SK-N-SH (cell line): ENCODE measurements at regions not wholly inside any gene's neighbourhood (a gene's known extent, or its start where the extent isn't known, plus 50 kb on each side); places are given as distances from the start of the nearest gene placed in this dataset.

Experiments
- CTCF ChIA-PET: fragments of 300-600, 350-600 bp; formaldehyde crosslinking; extraction: SDS; loops from one replicate; lab custom pipeline; 2021; lab: Yijun Ruan, JAX
- POLR2A ChIA-PET: fragments of 350-600 bp; sonication (Branson Sonifier 250); formaldehyde crosslinking; extraction: SDS; loops from one replicate; lab custom pipeline; 2020; ENCODE audit warnings: antibody characterized with exemption, inconsistent platforms; lab: Yijun Ruan, JAX
- DNase-seq: peaks from one replicate; pipeline ENCODE4 v3.0.0; 2012
- H2AFZ ChIP-seq: fragments of 200-600 bp; sonication (generic); 2 replicates; pipeline ENCODE4 v1.8.1; 2016; ENCODE audit warnings: antibody characterized with exemption, mild to moderate bottlenecking, low read depth
- H3F3A ChIP-seq: fragments of 200-600 bp; sonication (generic); replicated peaks from 2 replicates; pipeline ENCODE3; 2016; ENCODE audit warnings: antibody characterized with exemption, mild to moderate bottlenecking; ENCODE audit not compliant: insufficient read depth
- H3K27ac ChIP-seq, 2 experiments: fragments of 200-500 bp in 1 of 2; fragments of 200-600 bp in 1 of 2; sonication (Bioruptor generic) in 1 of 2; sonication (generic), shearing (Covaris generic) in 1 of 2; 2 replicates each; pipeline versions ENCODE4 v1.5.1 to v1.6.1; 2014 to 2016; ENCODE audit warnings: low read depth in 2 of 2, inconsistent platforms in 1 of 2, low read length in 1 of 2, mild to moderate bottlenecking in 1 of 2, mixed read lengths in 1 of 2
- H3K27me3 ChIP-seq: fragments of 200-600 bp; sonication (generic), shearing (Covaris generic); 2 replicates; pipeline ENCODE4 v1.6.1; 2016; ENCODE audit warnings: mixed run types; ENCODE audit not compliant: insufficient read depth
- H3K36me3 ChIP-seq, 2 experiments: fragments of 200-500 bp in 1 of 2; fragments of 200-600 bp in 1 of 2; sonication (Bioruptor generic) in 1 of 2; sonication (generic) in 1 of 2; replicated peaks in 1 of 2; 2 replicates each; pipeline versions ENCODE3 to v1.5.1; 2014 to 2016; ENCODE audit warnings: low read length in 1 of 2, mild to moderate bottlenecking in 1 of 2; ENCODE audit not compliant: insufficient read depth in 2 of 2, control insufficient read depth in 1 of 2
- H3K4me1 ChIP-seq, 2 experiments: fragments of 200-500 bp in 1 of 2; fragments of 200-600 bp in 1 of 2; sonication (Bioruptor generic) in 1 of 2; sonication (generic), shearing (Covaris generic) in 1 of 2; 2 replicates each; pipeline versions ENCODE4 v1.5.1 to v1.6.1; 2014 to 2016; ENCODE audit warnings: low read depth in 1 of 2, low read length in 1 of 2, mixed run types in 1 of 2; ENCODE audit not compliant: insufficient read depth in 2 of 2, control insufficient read depth in 1 of 2
- H3K4me2 ChIP-seq: fragments of 200-600 bp; sonication (generic), shearing (Covaris generic); 2 replicates; pipeline ENCODE4 v1.6.1; 2017; ENCODE audit warnings: mixed run types
- H3K4me3 ChIP-seq, 2 experiments: fragments of 200-500 bp in 1 of 2; fragments of 200-600 bp in 1 of 2; sonication (Bioruptor generic) in 1 of 2; sonication (generic), shearing (Covaris generic) in 1 of 2; 2 replicates each; pipeline versions ENCODE4 v1.5.1 to v1.8.1; 2014 to 2016; ENCODE audit warnings: low read depth in 2 of 2, inconsistent platforms in 1 of 2, low read length in 1 of 2, mild to moderate bottlenecking in 1 of 2, mixed read lengths in 1 of 2, moderate library complexity in 1 of 2
- H3K79me2 ChIP-seq: fragments of 200-600 bp; sonication (generic); 2 replicates; pipeline ENCODE4 v1.8.1; 2017; ENCODE audit warnings: mild to moderate bottlenecking; ENCODE audit not compliant: insufficient read depth
- H3K9ac ChIP-seq: fragments of 200-600 bp; sonication (generic); 2 replicates; pipeline ENCODE4 v1.6.1; 2017; ENCODE audit warnings: mixed run types
- H3K9me2 ChIP-seq: fragments of 200-600 bp; sonication (generic); 2 replicates; pipeline ENCODE4 v1.6.1; 2017; ENCODE audit warnings: mixed run types
- H3K9me3 ChIP-seq: fragments of 200-600 bp; sonication (generic); 2 replicates; pipeline ENCODE4 v1.6.1; 2017; ENCODE audit warnings: mixed run types, mild to moderate bottlenecking, moderate library complexity
- H4K20me1 ChIP-seq: fragments of 200-600 bp; sonication (generic); 2 replicates; pipeline ENCODE4 v1.6.1; 2017; ENCODE audit warnings: mild to moderate bottlenecking, mixed run types; ENCODE audit not compliant: insufficient read depth
- FOXJ3 ChIP-seq: sonication (generic); formaldehyde crosslinking; IDR thresholded peaks from 2 replicates; pipeline ENCODE4 v1.5.1; 2020; ENCODE audit warnings: mild to moderate bottlenecking, missing genetic modification reagents
- FOXM1 ChIP-seq: IDR thresholded peaks from 2 replicates; pipeline ENCODE4 v1.4.0; 2012; ENCODE audit warnings: low read depth, mild to moderate bottlenecking
- GABPA ChIP-seq: IDR thresholded peaks from 2 replicates; pipeline ENCODE4 v1.4.0; 2012; ENCODE audit warnings: low read depth, mild to moderate bottlenecking
- JUND ChIP-seq: IDR thresholded peaks from 2 replicates; pipeline ENCODE4 v1.4.0; 2012
- MXI1 ChIP-seq: IDR thresholded peaks from 2 replicates; pipeline ENCODE4 v1.6.1; 2012; ENCODE audit warnings: mild to moderate bottlenecking, low read depth, low read length, improper control_type of control experiment
- RAD21 ChIP-seq: IDR thresholded peaks from 2 replicates; pipeline ENCODE4 v1.6.1; 2012; ENCODE audit warnings: mild to moderate bottlenecking, low read length
- SIN3A ChIP-seq: IDR thresholded peaks from 2 replicates; pipeline ENCODE4 v1.6.1; 2012; ENCODE audit warnings: low read depth, mild to moderate bottlenecking, low read length, moderate library complexity, borderline replicate concordance
- SMC3 ChIP-seq: IDR thresholded peaks from 2 replicates; pipeline ENCODE4 v1.6.1; 2012; ENCODE audit warnings: low read depth, low read length, improper control_type of control experiment
- YY1 ChIP-seq: IDR thresholded peaks from 2 replicates; pipeline ENCODE4 v1.4.0; 2012; ENCODE audit warnings: low read depth, mild to moderate bottlenecking
- WGBS: methylation state at CpG from one replicate; pipeline ENCODE4 v1.1.6; 2017; ENCODE audit warnings: low lambda C conversion rate; 5-methylcytosine and 5-hydroxymethylcytosine counted together
- TF ChIP-seq, protein P1 (sequence below): IDR thresholded peaks from 2 replicates; pipeline ENCODE4; 2012
- TF ChIP-seq, protein P2 (sequence below): fragments of 150-350 bp; IDR thresholded peaks from 2 replicates; pipeline ENCODE4 v1.6.1; 2016; ENCODE audit warnings: mild to moderate bottlenecking, low read depth, low read length

DNA sequence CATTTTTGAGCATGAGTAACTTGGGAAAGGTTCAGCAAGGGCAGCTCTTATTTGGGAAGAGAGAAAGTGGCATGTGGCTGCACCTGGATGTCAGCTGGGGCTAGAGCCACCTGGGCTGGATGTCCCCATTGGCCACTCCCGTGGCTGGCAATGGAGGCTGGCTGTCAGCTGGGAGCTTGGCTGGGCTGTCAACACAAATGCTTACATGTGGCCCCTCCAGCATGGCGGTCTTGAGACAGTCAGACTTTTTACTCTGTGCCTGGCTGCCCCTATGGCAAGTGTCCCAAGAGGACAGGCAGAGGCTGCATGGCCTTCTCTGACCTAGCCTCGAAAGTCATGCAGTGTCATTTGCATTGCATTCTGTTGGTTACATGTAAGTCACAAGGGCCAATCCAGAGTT is 99.6 kb downstream of the FAM53A start:
- H3K4me1 ChIP-seq = peaks cover 0 to 5% of the 10 kb centered on the region in 2 experiments; a peak in 1 of 4 replicates
- no peaks in the 10 kb centered on the region for H3K36me3 ChIP-seq
- WGBS = 11% methylated on average over 2 of the region's 3 CpGs
- DNase-seq = no peak
- POLR2A ChIA-PET = no interaction called here
- H4K20me1 ChIP-seq = no peaks in the 10 kb centered on the region
- CTCF ChIA-PET = interaction anchor here (1.2 to 3.7 kb wide), 2 partner anchors 11 to 45 kb away, joined by 3 to 16 read pairs; no protein-coding TSS in a partner anchor
- no peak overlapping the region for H3K4me3 ChIP-seq
- peaks cover 16% of the 10 kb centered on the region for H3F3A ChIP-seq
- H3K4me2 ChIP-seq = no peak overlapping the region
- H2AFZ ChIP-seq = no peak overlapping the region
- TF ChIP-seq YY1 = no peak
- TF ChIP-seq SIN3A = no peak
- TF ChIP-seq FOXM1 = no peak
- no peak for TF ChIP-seq RAD21
- TF ChIP-seq JUND = no peak
- no peak for TF ChIP-seq FOXJ3 (CRISPR knock-in tag)
- no peak for TF ChIP-seq GABPA
- no peak for TF ChIP-seq SMC3
- no peak for TF ChIP-seq MXI1
- TF ChIP-seq, protein P1, sequence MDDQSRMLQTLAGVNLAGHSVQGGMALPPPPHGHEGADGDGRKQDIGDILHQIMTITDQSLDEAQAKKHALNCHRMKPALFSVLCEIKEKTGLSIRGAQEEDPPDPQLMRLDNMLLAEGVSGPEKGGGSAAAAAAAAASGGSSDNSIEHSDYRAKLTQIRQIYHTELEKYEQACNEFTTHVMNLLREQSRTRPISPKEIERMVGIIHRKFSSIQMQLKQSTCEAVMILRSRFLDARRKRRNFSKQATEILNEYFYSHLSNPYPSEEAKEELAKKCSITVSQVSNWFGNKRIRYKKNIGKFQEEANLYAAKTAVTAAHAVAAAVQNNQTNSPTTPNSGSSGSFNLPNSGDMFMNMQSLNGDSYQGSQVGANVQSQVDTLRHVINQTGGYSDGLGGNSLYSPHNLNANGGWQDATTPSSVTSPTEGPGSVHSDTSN = no peak
- TF ChIP-seq, protein P2, sequence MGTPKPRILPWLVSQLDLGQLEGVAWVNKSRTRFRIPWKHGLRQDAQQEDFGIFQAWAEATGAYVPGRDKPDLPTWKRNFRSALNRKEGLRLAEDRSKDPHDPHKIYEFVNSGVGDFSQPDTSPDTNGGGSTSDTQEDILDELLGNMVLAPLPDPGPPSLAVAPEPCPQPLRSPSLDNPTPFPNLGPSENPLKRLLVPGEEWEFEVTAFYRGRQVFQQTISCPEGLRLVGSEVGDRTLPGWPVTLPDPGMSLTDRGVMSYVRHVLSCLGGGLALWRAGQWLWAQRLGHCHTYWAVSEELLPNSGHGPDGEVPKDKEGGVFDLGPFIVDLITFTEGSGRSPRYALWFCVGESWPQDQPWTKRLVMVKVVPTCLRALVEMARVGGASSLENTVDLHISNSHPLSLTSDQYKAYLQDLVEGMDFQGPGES = no peak
- TF ChIP-seq, all 33 proteins: peak for 0
- H3K27me3 ChIP-seq = no peaks in the 10 kb centered on the region
- H3K9ac ChIP-seq = no peak overlapping the region
- H3K27ac ChIP-seq = no peak overlapping the region
- peaks cover 7% of the 10 kb centered on the region; the same call in 1 of the 2 replicates for H3K9me3 ChIP-seq
- no peaks in the 10 kb centered on the region for H3K79me2 ChIP-seq
- no peaks in the 10 kb centered on the region for H3K9me2 ChIP-seq

DNA sequence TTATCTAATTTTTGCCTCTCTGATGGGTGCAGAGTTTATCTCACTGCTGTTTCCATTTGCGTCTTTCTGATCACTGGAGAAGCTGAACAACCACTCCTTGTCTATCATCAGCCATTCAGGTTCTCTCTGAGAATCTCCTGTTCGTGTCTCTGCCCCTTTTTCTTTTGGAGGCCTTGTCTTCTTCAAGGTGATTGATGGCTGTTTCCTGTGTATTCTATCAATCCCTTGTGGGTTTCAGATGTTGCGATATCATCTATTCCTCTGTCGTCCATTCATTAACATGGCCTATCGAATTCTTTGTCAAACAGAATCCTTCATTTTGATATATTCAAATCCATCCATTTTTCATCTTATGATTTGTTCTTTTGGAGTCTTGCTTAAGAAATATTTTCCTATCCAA is 100.3 kb downstream of the FAM53A start:
- Histone ChIP-seq H3K4me3 (no peak overlapping the region), H4K20me1 (no peaks in the 10 kb centered on the region), H3K79me2 (no peaks in the 10 kb centered on the region), H3K27me3 (no peaks in the 10 kb centered on the region), H3K4me1 (peaks cover 0 to 8% of the 10 kb centered on the region in 2 experiments; a peak in 1 of 4 replicates), H3K36me3 (no peaks in the 10 kb centered on the region), H3K9me2 (no peaks in the 10 kb centered on the region), H2AFZ (no peak overlapping the region)
- 65% methylated on average over 5 of the region's 5 CpGs for WGBS
- CTCF ChIA-PET = interaction anchor here (1.2 to 3.7 kb wide), 3 partner anchors 8 to 46 kb away, joined by 3 to 16 read pairs (median 4); no protein-coding TSS in a partner anchor
- TF ChIP-seq RAD21 = no peak
- TF ChIP-seq, all 33 proteins: peak for 0
- Histone ChIP-seq H3K4me2 (no peak overlapping the region), H3F3A (peaks cover 16% of the 10 kb centered on the region), H3K27ac (no peak overlapping the region), H3K9ac (no peak overlapping the region), H3K9me3 (peaks cover under 1% of the 10 kb centered on the region; the same call in 1 of the 2 replicates)
- POLR2A ChIA-PET = no interaction called here
- no peak for DNase-seq
